Femur (tissue), 1 donor: ENCODE measurements at regions not wholly inside any gene's neighbourhood (a gene's known extent, or its start where the extent isn't known, plus 50 kb on each side); places are given as distances from the start of the nearest gene placed in this dataset.
A peak's percentile ranks its signal among the peaks of the same experiment; 100 is the strongest.
"Not testable (repeated sequence)": the region's sequence is repeated elsewhere in the genome, so short reads cannot be mapped to it uniquely, and the experiment has no call there.

Source experiments
- DNase-seq: peaks from one replicate; pipeline ENCODE4 v3.0.0-alpha.2; 2017

DNA sequence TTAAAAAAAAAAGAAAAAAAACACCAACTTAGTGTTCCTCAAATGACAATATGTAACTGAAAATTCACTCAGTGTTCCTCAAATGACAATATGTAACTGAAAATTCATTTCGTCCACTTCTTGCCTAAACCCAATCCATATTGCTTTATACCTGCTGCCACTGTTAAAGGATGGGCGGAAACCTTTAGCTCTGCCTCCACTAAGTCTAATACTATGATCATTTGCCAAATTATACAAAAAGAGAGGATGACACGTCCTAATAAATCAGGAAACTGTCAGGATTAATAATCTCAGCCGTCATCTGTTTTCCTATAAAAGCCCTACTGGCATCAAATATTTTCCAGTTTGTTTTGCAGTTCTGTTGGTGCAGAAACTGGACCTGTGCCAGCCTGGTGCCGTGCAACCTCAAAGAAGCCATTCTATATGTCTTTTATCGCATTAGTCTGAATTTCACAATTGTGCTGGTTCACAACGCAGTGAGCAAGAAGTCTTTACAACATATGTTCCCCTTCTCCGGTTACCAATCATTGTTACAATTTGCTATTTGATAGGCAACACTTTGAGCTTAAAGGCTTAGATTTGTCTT lies 160.4 kb upstream of the KCNH8 start:
- no peak for DNase-seq

DNA sequence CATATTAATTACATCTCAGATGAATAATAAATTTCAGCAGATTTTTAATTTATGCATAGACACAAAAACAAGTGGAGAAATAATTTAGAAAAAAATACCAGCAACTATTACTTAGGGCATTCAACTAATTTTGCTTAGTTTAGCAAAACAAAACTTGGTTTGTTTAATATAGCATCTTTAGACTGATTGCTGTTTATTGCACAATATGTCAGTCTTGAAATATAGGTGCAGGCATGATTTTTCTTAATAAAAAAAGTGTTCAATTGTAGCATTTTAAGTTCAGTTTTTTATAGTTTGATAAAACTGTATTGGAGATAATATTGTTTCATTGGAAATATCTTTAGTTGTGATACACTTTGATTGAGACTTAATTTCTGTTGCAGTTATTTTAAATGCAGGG lies 161.2 kb upstream of the KCNH8 start:
- no peak for DNase-seq

DNA sequence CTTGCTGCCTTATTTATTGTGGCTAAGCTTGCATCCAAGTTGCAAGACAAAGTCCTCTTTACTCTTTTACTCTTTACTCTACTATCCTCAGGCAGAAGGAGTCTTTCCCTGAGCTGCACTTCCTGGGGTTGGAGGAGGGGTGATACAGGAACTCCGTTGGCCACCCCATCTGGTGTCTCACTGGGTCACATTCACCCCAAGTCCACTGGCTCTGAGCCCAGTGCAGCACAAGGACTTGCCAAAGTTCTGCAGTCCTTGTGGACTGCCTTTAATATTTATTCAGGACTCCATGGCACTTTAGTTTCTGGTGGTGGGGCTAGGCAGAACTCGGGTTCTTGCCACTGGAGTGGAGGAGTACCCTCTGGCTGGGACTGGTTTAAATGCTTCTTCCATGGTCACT lies 165.4 kb upstream of the KCNH8 start:
- DNase-seq, result no peak

DNA sequence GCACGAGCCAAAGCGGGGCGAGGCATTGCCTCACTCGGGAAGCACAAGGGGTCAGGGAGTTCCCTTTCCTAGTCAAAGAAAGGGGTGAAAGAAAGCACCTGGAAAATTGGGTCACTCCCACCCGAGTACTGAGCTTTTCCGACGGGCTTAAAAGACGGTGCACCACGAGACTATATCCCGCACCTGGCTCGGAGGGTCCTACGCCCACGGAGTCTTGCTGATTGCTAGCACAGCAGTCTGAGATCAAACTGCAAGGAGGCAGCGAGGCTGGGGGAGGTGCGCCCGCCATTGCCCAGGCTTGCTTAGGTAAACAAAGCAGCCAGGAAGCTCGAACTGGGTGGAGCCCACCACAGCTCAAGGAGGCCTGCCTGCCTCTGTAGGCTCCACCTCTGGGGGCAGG lies 172.2 kb upstream of the KCNH8 start:
- not testable (repeated sequence) for DNase-seq

DNA sequence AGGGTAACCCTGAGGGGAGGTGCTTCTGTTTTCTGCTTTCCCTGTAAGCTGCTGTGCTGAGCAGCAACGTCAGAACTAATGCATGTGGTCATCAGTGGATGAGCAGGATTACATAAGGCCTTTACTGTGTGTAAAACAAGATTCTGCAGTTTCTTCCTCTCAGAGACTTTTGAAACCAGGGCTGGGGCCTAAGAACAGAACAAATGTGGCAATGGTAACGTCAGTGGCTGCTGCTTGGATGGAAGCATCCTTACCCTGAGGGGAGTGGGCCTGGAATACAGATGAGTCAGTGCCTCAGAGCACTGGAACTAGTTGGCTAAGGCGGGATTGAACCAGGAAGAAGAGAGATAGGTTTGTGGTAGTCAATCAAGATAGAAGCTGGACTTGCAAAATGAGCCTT lies 180.2 kb upstream of the KCNH8 start:
- DNase-seq, result no peak

DNA sequence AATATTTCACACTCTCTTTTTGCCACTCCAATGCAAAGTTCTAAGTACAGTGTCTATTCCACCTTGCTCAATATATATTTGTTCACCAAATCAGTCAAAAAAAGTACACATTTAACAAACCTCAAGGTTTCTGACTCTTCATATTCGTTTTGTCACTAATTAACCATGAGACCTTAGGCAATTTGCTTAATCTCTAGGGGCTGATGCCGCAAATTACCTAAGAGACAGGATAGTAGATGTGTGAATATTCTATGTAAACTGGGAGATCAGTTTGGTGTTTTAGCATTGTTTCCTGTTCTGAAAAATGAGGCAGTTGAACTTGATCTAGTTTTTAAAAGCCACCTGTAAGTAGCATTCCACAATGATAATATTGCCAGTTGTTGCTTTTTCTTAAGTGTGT lies 182.5 kb upstream of the KCNH8 start:
- DNase-seq, result no peak

DNA sequence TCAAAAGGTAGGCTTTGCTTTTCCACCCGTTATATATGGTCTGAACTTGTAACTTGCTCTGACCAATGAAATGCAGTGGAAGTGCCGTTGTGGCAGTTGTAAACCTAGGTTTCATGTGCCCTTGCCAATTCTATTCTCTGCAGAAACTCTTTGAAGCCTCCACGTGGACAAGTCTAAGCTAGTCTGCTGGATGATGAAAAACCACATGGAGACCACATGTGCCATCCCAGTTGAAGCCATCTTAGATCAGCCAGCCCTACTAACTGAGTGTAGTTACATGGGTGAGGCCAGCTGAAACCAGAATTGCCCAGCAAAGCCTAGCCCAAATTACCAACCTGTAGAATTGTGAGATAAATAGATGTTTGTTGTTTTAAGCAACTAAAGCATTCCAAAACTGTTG lies 183.7 kb upstream of the KCNH8 start:
- no peak for DNase-seq

DNA sequence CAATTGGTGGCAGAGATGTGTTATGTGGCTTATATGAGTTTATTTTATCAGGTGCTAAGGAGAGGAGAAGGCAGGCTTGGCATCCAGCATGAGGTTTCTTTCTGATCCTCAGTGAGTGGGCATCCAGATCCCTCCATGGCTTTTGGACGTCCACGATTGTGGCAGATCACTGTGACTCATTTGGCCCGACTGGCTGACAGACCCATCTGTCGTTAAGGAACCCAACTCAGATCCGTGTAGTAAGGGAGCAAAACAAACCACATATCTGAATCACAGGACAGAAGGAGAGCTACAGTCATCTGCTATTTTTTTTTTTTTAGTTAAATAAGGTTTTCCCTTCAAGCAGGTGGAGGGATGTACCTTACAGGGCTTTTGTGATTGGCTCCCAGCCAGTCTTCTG lies 197.0 kb upstream of the KCNH8 start:
- DNase-seq, result no peak

DNA sequence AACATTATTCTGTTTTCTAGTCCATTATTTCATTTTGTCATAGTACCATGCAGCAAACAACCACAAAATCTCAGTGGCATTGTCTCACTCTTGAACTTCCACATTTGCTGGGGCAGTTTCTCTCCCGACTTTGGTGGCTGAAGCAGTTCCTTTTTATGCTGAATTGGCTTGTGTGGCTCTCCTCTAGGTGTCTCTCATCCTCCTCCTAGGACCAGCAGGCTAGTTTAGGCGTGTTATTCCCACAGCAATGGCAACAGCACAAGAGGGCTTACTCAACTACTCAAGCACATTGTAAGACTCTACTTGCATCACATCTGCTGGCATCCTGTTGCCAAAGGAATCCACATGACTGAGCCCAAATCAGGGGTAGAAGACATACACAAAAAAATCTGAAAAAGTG lies 201.8 kb upstream of the KCNH8 start:
- DNase-seq, result no peak

DNA sequence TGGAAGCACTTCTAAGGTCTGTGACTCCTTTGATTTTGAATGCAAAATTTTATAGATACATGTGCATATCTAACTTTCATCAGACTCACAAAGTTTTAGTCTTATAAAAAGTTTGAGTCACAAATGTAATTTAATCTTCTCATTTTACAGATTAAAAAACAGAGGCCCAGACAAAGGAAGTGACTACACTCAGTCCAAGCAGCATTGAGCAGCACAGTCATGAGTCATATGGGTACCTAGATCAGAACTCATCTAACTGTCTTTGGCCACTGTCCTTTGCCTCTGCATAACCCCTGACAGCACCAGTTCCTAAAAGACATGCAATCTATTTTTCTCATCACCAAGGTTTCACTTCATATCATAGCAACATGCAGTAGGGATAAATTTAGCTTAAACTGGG lies 210.7 kb upstream of the KCNH8 start:
- no peak for DNase-seq

DNA sequence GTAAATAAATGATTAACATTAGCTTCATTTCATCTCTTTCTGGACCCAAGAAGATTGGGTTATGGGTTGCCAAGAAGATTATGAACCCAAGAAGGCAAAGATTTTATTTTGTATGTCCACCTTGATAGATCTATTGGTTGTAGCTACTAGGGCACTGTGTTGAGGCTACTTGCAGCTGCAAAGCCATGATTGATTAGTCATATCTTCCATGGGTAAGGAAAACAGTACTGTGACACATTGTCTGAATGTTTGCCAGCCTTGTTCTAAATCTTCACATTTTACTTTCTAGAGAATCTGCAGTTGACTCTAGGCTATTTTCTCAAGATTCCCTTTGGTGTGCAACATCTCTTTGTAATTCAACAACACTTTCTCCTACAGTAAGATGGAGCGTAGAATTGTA lies 229.2 kb upstream of the KCNH8 start:
- no peak for DNase-seq

DNA sequence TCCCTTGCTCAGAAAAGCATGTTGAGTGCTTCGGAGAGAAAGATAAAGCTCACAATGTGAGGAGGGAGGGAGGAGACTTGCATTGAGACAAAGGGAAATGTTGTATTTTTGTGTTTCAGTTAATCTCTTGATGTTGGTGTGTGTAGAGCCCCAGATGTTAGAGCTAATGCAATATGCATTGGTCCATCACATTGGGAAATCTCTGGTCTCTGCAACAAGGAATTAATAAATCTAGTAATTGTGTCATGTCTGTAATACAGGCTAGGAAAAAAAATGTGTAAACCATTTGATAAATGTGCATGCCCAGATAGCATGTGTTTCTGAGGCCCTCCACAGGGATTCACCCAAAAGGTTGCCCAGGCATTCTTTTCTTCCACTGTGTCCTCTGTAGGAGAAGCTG lies 230.4 kb upstream of the KCNH8 start:
- no peak for DNase-seq

DNA sequence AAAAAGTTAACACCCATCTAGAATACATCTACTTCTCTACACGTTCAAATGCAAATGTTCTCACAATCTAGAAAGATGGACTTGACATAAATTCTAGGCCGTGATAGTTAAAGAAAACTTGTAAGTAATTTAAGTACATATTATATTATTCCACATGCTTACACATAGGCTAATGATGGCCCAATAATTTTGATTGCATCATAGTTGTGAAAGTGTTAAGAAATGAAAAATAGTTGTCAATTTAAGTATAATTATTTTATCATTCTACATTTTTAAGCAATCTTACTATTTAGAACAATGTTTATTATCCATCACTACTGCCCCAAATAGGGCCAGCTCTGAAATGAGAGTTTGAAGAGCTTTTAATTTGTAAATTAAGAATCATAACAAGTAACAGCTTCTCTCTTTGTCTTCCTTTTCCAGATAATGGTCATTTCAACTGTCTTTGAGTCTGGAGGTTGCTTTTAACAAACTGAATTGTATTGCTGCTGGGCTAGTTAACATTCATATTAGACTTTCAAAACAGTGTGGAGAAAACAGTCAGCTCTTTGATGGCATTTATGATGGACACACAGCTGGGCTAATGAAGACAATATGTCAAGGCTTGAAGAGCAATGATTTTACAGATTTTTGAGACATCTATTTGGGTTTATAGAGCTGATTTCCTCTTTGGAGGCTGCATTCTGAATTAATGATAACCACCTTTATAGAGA lies 246.1 kb upstream of the KCNH8 start:
- DNase-seq, result no peak

DNA sequence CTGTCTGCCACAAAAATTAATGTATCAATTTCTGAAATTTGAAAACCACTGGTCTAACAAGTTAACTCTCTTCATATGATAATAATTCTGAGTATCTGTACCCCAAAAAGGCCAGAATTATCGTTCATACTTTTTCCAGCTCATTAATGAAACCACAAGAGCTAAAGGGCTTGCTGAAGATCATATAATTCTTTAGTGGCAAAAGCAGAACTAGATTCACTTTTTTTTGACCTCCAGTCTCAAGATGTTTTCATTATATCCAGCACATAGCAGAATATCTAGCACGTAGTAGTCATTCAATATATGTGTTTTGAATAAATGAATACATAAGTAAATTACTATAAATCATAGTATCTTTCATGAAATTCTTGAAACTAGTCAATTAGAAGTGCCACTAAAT lies 246.7 kb upstream of the KCNH8 start:
- no peak for DNase-seq

DNA sequence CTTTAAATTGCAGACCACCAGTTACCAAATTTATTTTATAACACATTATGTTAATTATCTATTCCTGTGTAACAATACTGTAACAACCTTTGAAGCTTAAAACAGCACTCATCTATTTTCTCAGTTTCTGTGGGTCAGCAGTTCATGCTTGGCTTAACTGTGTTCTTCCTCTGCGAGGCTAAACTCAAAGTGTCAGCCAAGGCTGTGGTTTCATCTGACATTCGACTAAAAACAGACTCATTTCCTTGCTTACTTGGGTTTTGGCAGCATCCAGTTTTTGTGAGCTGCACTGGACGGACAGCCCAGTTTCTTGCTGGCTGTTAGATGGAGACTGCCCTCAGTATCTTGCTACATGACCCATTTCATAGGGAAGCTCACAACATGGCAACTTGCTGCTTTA lies 247.3 kb upstream of the KCNH8 start:
- DNase-seq, result peak; percentile 28

DNA sequence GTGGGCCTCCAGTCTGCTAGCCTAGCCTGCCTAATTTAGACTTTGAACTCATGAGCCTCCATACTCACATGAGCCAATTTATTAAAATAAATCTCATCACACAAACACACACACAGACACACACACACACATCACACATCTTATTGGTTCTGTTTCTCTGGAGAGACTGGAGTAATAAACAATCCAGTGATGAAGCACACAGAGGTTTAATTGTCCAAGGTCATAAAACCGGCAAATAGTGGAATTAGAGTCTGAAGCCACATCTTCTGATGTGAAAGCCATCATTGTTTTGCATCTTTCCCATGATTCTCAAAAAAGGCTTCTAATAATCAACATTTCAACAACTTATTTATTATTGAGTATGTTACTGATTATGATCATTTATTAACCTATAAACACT lies 249.4 kb upstream of the KCNH8 start:
- DNase-seq, result no peak

DNA sequence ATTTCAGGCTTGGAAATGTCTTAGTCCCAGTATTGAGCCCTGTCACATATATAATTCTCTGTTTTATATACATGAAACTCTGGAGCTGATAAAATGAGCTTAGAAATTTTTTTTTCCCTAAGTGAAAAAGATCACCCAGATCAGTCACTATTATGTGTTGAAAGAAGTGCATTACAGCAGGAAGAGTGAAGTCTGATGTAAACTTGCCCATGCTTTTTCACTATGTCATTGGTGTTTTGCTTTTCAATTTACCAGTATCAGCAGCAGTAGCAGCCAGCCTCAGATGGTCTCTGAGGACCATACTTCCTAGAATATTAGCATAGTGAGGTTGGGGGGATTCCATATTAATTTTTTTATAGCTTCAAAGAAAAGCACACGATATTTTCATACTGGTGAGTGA lies 255.6 kb upstream of the KCNH8 start:
- no peak for DNase-seq

DNA sequence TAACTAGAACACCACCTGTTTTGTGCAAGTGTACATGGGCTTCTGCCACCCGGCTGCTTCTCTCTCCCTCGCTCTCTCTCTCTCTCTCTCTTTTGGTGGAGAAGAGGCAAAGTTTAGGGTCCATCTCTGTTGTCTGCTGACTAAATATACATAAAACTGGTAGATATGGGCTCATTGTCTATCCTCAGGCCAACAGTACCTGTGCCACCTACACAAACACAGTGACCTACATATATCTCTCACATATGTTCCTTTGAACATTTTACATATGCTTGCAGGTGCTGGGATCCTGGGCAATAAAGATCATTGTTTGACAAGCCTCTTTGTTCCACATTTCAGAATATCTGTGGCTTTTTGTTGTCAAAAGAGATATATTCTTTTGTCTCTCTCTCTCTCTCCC lies 256.3 kb upstream of the KCNH8 start:
- no peak for DNase-seq

DNA sequence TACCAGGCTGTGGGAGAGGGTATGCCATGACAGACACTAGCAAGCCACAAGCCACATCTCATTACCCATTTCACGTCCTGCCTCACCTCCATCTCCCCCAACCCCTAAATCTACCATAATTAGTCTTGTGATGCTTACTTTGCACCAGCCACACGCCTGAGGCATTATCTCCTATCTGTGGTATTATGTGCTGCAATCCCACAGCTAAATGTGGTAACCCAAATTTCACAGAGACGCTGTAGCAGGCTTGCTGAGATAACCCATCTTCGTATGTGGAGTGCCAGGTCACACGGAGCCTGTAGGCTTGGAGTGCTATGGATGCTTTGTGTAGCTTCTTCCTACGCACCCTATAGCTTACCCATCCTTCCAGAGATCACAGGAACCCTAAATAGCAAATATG lies 256.7 kb upstream of the KCNH8 start:
- DNase-seq, result no peak

DNA sequence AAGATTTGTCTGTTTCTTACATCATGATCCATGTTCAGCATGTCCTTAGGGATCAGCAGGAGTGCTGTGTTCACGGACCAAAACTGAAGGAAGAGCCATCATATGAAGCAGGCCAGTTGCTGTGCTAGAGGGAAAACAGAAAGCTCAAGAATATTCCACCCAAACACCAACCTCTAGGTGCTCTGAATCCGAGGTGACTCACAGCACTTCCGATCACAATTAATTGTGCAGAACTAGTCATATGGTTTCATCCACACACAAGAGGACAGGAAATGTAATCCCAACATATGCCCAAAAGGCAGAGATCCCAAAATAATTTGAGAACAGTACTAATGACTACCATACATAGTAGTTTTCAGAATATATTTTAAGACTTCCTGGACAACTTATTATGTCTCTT lies 257.9 kb upstream of the KCNH8 start:
- DNase-seq, result no peak

DNA sequence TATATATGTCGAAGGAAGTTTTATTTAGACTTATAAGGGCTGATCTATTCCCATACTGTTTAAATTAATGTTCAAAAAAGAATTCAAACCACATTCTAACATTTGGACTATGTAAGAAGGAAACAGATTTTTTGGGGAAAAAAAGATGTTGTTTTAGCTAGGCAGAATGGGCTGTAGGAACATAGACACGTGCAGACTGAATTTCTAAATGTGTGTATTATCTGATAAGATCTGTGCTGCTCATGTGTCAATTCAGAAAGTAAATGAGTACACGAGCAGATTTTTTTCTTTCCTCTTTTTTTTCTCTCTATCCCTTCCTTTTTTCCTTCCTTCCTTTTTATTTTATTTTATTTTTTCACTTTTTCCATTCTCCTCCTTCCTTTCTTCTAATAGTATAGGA lies 259.5 kb upstream of the KCNH8 start:
- no peak for DNase-seq

DNA sequence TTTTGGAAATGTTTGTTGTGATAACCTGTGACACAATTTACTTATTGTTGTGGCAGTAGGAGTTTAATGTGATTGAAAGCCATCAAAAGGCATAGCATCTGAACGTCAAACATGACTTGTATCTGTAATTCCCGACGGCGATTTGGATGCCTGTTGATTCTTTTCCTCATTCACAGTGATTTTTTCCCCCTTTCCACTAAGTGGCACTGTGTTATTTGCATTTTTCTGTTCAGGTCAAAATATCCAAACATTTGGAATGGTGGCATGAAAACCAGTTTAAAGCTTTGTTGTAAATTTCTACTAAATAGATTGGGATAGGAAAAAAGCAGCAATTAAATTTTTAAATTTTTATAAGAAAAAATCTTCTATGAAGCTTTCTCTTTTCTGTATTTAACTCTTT lies 259.9 kb upstream of the KCNH8 start:
- DNase-seq, result no peak

DNA sequence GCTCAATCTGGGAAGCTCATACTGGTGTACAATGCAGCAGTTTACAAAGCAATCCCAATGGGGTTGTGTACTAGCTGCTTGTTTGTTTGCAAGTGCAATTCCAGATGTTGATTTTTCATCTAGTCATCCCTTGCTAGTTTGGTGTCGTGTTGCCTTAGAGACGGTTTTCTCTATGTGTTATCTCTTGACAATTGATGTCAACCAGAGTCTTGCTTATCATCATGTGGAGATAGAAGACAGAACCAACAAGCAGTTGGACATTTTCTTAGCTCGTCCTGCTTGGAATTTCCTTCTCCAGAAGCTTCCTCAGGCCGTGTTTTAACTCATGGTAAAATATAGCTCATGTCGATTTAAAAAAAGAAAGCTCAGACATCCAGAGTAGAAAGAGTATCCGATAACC lies 262.0 kb upstream of the KCNH8 start:
- no peak for DNase-seq

DNA sequence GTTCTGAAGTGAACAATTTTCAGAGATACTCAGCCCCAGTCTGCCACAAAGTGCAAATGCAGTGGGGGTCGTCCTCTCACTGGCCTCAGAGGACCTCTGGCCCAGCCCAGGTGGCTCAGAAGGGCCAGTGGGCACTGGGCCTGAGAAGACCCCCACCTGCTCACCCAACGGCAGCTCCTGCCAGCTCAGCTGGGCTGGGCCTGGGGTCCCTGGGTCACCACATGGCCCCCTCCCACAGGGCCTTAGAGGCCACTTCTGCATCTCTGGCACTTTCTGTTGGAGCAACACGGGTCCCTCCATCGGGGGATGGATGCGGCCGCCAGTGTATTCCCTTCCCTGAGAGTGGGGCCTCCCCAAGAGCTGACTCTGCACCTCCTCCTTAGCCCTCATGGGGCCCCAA lies 262.7 kb upstream of the KCNH8 start:
- DNase-seq, result no peak

DNA sequence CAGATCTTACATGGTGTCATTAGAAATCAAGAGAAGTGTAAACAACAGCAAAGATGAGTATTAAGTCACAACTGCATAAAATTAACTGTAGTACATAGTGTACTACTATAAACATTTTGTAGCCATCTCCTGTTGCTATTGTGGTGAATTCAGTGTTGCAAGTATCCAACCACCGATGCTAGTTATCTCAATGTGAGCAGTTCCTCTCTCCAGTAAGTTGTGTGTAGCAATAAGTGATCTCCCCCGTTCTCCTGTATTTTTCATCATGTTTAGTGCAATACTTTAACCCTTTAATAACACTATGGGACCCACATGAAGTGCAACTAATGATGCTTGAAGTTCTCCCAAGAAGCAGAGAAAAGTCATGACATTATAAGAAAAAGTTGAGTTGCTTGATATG lies 264.7 kb upstream of the KCNH8 start:
- no peak for DNase-seq
